D721Med (cell line): ENCODE measurements at regions not wholly inside any gene's neighbourhood (a gene's known extent, or its start where the extent isn't known, plus 50 kb on each side); places are given as distances from the start of the nearest gene placed in this dataset.

ENCODE experiments used
- DNase-seq: peaks from one replicate; pipeline ENCODE4 v3.0.0; 2011; ENCODE audit warnings: low spot score; ENCODE audit not compliant: insufficient read length
- FAIRE-seq: peaks from 2 replicates; lab custom pipeline; 2011; peaks lifted over from hg19 to GRCh38; lab: Jason Lieb, UNC
- TF ChIP-seq, protein P1 (sequence below): IDR thresholded peaks from 2 replicates; pipeline ENCODE4 v1.5.1; 2012; ENCODE audit warnings: mild to moderate bottlenecking, control low read depth; ENCODE audit not compliant: insufficient read depth; ENCODE audit errors: missing control alignments

- FAIRE-seq: no peak
- TF ChIP-seq, protein P1, sequence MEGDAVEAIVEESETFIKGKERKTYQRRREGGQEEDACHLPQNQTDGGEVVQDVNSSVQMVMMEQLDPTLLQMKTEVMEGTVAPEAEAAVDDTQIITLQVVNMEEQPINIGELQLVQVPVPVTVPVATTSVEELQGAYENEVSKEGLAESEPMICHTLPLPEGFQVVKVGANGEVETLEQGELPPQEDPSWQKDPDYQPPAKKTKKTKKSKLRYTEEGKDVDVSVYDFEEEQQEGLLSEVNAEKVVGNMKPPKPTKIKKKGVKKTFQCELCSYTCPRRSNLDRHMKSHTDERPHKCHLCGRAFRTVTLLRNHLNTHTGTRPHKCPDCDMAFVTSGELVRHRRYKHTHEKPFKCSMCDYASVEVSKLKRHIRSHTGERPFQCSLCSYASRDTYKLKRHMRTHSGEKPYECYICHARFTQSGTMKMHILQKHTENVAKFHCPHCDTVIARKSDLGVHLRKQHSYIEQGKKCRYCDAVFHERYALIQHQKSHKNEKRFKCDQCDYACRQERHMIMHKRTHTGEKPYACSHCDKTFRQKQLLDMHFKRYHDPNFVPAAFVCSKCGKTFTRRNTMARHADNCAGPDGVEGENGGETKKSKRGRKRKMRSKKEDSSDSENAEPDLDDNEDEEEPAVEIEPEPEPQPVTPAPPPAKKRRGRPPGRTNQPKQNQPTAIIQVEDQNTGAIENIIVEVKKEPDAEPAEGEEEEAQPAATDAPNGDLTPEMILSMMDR: no peak
- DNase-seq: no peak
Observed at GRCh38 chr5:123808461-123809380, 296.7 kb downstream of the CSNK1G3 start.

DNA sequence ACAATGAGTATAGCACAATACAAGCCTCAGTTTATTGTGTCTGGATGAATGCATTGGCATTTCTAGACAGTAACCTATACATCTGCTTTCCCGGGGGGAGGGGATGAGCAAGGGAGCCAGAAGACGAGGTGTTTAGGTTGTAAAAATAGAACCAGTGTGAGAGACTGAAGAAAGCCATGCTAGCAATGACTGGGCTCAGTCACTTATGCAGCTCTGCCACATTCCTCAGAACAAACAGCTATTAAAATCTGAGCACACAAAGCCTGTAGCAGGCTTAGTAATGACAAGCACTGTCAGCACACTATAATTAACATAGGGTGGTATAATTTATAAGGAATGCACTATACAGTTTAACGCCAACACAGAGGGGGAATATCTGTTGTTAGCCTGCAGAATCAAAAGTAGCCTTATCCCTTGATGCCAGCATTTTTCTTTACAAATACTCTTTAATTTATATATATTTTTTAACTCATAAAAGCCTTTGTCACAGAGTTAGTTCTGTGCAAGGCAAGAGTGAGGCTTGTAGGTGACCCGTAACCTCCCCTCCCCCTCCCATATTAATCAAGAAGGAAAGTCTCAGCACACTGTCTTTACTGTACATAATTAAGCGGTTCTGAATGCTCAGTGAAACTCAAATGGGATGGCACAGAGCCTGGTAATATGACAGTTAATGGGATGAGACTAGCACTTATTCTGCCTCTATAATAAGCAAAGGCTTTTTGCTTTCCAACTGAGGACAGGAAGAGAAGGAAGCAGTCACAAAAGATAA lies 295.4 kb downstream of the CSNK1G3 start:
- TF ChIP-seq, protein P1: no peak
- FAIRE-seq: no peak
- DNase-seq: no peak

DNA sequence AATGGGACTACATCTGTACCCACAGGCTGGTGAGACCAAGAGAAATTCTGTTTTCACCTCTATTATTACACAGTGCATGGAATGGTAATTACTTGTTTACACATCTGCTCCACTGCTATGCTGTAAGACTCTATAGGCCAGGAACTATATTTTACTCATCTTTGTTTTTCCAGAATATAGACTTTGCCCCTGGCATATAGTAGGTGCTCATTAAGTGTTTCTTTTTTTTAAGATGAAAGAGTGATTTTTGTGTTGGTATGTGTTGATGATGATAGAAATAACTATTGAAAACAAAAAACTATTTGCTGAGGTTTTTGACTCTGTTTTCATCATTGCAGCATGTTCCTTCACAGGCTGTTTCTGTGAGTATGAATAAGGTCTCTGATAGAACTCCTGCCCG lies 294.7 kb downstream of the CSNK1G3 start:
- DNase-seq (no peak), FAIRE-seq (no peak)
- TF ChIP-seq, protein P1: no peak

DNA sequence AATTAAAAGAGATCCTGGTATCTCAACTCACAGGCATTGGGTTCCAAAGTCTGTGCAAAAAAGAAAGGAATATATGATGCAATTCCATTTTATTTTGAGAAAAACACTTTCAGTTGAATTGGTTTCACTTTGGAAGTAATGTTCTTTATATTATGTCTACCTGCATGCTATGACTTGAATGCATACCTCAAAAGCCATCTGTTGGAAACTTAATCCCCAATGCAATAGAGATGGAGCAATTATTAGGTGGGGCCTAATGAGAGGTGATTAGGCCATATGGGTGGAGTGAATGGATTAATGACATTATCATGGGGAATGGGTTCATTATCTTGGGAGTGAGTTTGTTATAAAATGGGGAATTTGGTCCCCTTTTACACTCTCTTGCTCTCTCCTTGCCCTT lies 293.3 kb downstream of the CSNK1G3 start:
- DNase-seq (no peak), FAIRE-seq (no peak)
- TF ChIP-seq, protein P1: no peak

- no peak for FAIRE-seq
- TF ChIP-seq, protein P1: no peak
Observed at GRCh38 chr5:123803359-123803758, 291.4 kb downstream of the CSNK1G3 start.

DNA sequence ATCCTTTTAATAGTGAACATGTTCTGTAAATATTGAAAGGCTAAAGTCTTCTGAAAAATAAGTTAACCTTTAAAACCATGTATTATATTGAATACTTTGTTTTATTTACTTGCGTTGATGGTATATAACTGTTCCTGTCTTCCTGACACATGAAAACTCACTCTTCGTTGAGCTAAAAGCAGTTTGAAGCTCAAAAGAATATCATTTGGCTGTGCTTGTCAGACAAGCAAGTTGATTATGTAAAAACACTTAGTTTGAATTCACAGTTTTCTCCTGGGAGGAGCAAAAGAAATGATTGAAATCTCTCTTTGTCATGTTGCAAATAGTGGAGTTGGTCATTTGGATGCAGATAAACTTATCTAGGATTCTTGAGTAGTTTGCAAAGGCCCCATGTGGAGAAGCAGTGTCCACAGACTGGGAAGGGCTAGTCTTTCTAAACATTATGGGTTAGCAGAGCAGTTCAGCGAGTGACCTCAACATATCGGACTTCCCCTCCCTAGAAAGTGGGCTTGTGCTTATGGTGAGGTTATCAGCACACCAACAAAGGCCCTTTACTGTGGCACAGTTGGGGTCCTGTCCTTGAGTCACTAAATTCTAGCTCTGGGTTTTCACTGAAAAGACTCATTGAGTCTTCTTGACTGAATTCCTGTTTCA lies 290.4 kb downstream of the CSNK1G3 start:
- no peak for FAIRE-seq
- DNase-seq: no peak
- TF ChIP-seq, protein P1: no peak

More at GRCh38 chr5:123803359-123803758, 291.4 kb downstream of the CSNK1G3 start:
- no peak for DNase-seq
